ENCODE measurements at regions not wholly inside any gene's neighbourhood (a gene's known extent, or its start where the extent isn't known, plus 50 kb on each side); places are given as distances from the start of the nearest gene placed in this dataset.
"Not testable (repeated sequence)": the region's sequence is repeated elsewhere in the genome, so short reads cannot be mapped to it uniquely, and the experiment has no call there.

DNA sequence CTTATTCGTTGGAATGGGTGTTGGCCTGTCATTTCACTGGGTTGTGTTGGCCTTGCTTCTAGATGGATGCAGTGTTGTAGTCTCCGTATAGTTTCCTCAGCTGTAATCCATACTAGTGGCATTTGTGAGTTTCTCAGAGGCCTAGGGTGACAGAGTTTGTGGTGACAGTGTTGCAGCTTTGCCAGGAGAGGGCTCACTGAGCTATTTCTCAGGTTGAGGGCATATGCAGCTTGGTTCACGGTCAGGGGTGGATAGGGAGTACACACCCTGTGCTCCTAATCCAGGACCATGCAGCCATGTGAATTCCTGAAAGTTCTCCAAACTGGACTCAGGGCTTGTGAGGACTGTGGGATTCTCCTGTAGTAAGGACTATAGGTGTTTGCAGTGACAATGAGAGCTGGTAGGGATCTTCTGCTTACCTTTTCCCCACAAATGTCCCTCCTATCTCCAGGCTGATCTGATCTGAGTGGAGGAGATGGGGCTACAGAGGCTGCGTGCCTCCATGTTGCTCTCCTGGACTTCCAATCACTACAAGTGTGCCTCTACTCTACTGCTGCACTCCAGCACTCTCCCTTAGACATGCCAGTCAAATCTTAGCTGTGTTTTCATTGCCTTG lies 229.0 kb downstream of the STK31 start:
- peak; percentile 44 for DNase-seq

DNA sequence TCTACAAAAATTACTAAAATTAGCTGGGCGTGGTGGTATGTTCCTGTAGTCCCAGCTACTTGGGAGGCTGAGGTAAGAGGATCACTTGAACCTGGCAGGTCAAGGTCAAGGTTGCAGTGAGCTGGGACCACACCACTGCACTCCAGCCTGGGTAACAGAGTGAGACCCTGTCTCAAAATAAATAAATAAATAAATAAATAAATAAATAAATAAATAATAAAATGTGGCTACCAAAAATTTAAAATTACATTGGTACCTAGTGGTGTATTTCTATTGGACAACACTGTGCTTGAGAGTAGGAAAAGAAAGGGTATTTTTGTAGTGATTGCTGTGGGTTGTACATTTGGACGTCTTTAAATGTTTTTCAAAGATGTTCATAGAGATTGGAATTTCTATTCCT lies 229.7 kb downstream of the STK31 start:
- not testable (repeated sequence) for DNase-seq

DNA sequence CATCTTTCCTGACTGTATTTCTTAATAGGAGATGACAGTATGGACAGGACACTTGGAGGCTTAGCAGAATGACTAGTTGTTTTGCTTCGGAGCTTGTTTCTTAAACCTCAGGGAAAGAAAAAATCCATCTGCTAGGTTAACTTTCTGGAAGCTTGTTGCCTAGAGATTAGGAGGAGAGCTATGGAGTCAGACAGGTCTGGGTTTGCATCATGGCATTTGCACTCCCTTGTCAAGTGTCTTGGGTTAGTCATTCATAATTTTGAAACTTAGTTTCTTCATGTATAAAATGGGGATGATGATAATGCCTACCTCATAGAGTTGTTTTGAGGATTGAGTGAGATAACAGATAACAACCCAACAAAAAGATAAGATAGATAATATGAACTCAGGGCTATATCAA lies 231.5 kb downstream of the STK31 start:
- no peak for DNase-seq

DNA sequence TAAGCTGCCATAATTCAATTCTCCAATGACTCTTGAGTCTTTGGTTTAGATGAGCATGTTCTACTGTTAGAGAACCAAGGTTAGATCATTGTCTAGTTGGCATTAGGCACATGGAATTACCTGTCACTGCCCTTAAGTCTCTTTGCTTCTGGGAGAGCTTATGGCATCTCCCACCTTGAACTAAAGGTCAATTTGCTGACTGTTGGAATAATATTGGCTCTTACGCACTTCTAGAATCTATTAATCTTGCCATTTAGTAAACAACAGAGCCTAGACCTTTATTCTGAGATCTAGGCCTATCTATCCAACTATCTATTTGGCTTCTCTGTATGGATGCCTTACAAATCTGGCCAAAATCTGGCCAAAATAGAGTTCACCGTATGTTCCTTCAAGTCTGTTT lies 232.0 kb downstream of the STK31 start:
- DNase-seq: no peak

DNA sequence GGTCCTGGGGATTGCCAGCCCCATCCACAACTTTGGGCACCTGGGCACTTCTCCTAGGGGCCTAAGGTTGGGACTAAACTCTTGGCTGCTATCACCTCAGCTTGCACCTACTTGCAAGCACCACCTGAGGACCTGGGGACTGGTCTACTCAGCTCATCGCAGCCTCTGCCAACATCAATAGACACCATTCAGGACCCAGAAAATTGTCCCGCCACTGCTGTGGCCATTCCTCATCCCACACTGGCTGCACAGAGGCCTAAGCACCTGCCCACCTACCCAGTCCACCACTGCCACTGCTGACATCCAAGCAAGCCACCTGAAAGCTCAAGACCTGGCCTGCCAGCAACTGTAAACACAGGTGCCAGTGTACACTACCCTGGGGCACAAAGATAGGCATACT lies 234.1 kb downstream of the STK31 start:
- no peak for DNase-seq

DNA sequence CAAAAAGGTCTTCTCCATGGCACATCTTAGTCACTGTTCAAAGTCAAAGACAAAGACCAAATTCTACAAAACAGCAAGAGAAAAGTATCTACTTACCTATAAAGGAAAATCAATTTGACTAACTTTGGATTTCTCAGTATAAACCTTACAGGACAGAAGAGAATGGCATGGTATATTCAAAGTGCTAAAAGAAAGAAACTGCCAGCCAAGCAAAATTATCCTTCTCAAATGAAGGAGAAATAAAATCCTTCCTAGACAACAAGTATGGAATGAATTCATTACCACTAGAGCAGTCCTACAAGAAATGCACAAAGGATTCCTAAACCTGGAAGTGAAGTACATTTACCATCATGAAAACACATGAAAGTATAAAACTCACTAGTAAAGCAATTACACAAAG lies 235.5 kb downstream of the STK31 start:
- DNase-seq: no peak

DNA sequence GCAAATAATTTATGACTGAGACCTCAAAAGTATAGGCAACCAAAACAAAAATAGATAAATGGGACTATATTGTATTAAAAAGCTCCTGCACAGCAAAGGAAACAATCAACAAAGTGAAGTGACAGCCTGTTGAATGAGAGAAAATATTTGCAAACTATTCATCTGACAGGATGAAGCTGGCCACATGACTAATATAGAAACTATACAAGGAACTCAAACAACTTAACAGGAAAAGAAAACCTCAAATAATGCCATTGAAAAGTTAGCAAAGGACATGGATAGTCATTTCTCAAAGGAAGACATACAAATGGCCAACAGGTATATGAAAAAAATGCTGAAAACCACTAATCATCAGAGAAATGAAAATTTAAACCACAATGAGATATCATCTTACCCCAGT lies 245.1 kb downstream of the STK31 start:
- DNase-seq: no peak

DNA sequence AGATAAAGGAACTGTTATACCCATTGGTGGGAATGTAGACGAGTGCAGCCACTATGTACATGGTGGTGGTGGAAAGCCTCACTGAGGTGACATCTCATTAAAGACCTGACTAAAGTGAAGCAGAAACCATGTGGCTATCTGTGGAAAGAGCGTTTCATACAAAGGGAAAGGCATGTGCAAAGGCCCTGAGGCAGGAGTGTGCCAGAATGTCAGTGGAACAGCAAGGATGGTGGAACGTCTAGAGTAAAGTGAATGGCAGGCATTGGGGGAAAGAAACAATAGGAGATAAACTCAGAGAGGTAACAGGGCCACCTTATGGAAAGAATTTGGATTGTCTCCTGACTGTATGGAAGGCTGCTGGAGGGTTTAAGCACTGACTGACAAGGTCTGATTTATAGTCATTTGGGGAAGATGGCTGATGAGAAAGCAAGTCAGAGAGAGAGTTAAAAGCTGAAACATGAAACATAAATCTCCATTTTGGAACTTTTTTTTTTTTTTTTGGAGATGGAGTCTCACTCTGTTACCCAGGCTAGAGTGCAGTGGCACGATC lies 245.7 kb downstream of the STK31 start:
- no peak for DNase-seq

DNA sequence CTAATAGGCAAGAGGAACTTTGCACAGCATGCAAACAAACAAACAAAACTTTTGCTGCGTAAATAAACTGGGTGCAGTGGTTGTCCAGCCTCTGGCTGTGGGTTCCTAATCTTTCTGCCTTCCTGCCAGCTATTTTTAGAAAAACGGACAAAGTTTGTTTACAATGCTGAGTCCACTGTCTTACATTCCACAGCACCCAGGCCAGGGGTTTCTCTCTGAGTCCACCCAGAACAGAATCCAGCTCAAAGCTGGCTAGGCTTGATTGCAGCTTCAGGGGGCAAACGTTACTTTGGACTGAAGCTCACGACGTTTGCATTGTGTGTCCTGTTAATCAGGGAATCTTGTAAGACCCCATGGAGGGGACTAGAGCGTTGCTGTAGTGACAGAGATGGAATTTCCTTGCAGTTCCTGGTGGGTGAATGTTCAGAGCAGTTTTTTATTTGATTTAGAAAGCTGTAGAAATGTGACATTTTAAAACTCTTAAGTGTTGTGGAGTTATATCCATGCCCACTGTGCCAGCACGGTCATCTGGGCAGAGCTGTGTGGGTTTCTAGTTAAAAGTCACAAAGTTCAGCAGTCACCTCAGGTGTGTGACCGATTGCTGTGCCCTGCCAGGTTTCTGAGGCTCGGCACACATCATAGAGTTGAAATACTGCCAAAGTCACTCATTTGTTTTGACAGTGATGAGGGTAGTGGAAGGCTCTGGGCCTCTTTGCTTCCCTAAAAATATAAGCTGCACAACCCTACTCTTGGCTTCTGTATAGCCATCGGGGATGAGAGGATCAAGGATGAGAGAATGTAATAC lies 247.0 kb downstream of the STK31 start:
- DNase-seq: no peak

DNA sequence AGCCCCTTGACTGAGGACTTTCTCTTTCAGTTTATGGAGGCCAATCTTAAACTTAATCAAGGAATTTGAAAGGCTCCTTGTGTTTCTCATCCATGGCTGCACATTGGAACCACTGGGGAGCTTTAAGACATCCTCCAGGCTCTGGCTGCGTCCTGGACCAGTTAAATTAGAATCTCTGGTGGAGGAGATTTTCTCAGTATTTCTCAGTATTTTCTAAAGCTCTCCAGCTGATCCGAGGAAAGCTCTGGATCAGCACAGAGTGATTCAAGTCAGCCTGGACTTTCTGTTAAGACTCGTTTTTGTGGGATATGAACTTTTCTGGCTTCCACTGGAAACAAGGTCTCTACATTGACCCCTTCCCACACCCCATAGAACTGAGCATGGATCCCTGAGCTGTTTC lies 249.8 kb downstream of the STK31 start:
- DNase-seq: no peak

DNA sequence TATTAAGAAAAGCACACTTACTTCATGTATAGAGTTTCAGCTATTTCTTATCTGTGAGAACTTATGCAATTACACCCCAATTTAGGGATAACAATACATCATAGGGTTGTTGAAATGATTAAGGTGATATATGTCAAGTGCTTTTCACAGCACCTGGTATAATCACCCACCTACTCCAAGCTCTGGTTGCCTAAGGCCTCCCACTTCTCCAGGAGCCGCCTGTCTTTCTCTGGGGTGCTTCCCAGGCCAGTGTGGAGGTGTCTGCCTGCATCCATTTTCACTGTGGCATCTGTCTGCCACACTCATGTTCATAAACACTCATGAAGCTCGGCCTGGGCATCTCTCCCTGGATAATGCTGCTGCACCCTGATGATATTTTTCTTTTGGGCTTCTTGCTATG lies 250.3 kb downstream of the STK31 start:
- DNase-seq: no peak

DNA sequence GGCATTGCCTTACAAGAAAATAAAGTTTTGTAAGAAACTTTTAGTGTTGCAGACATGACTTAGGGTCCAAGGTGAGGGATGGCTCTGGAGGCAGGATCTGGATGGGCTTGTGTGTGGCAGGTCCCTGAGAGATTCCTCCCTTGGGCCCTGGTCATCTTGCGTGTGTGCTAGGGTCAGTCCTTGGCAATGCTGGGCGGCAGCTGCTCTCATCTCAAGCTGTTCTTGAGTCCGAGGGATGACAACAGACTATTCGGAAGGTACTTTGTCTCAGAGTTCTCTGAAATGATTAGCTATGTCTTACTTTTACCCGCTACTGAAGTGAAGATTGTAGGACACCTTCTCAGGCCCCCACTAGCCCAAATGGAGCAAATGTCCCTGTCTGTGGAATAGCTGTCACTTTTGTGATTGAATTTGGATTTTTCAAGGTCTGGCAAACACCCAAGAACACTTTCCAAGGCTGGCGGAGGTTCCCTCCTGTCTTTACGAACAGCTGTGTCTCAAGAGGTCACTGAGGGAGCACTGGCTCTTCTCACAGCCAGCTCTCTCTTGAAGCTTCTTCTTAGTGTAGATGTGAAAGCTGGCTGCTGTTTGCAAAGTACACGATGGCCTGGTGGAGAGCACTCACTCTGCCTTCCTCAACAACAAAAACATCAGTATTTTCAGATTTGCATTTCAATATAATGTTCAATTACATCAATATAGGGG lies 253.6 kb downstream of the STK31 start:
- DNase-seq: no peak

DNA sequence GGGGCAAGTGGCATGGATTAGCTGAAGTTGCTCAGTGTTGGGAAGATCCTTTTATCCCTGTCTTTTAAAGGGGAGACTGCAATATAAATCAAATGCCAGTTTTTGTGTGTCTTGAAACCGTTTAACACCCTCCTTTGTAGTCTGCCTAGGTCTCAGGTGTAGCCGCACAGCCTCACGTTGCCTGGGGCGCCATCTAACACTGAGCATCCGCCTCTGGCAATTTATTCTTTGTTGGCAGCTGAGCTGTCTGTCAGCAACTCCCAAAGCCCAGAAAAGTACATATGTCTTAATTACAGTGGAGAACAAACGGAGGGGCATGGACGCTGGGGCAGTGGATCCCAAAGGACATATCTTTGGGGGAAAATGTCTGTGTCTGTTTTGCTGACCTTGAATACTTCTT lies 254.7 kb downstream of the STK31 start:
- no peak for DNase-seq

DNA sequence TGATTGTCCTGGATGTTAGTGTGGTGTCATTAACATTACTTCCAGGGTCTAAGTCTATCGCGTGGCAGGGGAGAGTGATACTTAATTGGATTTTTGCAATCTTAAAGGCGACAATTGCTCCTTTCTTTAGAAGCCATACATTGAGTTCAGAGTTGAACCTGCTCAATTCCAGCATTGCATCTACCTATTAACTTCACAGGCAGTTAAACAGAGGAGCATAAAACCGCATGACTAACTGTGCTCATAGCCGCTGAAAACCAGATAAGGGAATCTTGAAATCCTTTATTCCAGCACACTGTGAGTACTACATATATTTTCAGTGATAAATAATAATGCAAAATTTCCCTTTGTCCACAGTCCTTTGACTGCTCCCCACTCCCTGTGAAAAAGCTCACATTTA lies 255.3 kb downstream of the STK31 start:
- no peak for DNase-seq

DNA sequence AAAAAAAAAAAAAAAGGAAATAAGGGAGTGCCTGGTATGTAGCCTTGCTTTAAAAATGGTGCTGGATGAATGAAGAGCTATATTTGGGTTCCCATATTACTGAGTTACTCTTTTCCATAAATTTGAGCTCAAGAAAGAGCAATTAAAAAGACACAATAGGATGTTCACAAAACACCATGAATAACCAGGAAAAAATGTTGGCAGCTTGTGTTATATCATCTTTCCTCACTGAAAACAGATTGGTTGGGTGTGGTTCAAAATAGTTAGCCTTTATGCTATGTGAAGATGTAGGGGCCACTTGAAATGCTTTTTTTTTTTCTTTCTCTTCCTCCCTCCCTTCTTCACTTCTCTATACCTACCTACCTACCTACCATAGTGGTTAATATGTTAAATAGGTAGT lies 256.9 kb downstream of the STK31 start:
- no peak for DNase-seq

DNA sequence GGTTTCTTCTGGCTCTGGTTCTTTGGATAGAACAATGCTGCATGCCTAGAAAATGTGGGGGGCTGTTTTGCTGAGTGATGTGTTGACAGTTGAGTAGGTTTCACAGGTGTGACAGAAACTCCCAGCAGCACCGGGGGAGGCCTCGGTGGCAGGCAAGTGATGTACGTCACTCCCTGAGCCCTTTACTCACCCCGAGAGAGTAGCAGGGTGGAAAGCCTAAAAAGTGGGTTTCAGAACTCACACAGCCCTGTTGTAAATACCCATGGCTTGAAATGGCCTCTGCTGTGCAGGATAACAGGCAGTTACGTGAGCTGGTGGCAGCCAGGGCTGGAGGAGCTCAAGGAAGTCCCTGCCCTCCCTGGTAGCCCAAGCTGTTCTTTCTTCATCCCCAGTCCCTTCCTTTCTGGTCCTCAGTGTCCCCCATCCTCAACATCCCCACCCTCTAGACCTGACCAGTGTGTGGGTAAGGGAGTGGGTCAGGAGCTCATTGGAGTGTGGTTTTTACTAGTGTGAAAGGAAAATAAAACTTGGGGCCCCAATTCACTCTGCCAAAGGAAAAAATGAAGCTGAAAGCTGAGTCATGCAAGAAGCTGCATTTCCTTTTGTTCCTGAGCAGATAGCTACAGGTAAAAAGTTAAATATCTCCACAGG lies 258.1 kb downstream of the STK31 start:
- no peak for DNase-seq

DNA sequence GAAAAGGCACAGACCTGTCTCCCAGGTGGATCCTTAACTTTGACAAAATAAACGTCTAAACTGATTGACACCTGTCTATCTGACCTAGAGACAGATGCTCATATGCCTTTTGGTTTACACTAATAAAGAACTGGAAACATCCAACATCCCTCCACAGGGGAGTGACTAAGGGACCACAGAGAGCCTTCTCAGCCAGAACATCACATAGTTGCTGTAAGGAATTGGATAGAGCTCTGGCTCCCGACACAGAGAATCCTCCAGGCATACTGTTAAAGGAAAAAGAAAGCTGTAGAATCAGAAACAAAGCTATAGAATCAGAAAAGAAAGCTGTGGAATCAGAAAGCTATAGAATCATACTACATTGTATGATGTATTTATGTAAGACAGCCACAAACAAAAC lies 258.8 kb downstream of the STK31 start:
- DNase-seq: no peak

DNA sequence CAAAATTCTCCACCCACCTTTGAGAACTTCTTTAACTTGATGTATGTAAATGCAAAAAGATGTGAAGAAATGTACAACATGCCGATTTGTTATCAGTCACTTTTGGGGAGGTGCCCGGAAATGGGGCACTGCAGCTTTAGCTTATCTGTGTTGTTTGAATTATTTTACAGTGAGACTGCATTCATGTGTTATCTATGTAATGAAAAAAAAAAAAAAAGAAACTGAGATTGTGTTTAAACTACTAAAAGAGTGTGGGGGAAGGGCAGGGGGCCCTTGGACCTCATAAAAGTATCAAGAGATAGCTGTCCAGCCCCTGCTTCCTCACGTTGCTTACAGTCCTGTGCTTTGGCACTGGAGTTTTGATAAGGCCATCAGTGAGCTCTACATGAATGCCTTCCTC lies 259.4 kb downstream of the STK31 start:
- no peak for DNase-seq

DNA sequence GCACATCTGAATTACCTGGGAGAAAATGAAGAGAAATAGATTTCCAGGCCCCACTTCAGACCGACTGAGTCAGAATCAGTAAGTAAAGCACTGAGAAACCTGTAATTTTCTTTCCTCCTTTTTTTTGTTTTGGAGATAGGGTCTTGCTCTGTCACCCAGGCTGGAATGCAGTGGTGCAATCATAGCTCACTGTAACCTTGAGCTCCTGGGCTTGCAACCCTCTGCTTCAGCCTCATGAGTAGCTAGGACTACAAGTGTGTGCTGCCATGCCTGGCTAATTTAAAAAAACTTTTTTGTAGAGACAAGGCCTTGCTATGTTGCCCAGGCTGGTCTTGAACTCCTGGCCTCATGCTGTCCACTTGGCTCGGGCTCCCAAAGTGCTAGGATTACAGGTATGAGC lies 260.2 kb downstream of the STK31 start:
- no peak for DNase-seq

DNA sequence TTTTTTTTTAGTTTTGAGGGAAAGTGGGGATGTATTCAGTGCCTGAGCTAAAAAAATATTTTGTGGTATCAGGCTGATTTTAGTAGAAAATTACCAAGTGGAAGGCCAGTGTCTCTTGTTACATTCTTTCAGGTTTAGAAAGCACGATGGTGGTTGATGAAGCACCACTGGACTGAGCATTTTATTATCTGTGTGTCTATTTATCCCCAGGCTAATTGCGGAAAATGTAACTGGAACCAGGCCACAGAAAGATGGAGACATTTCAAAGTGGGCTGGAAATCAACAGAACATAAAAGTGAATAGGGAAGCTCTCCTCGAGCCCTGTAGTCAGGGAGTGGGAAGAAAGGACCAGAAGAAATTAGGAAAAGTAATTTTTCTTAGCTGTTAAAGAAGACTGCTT lies 261.0 kb downstream of the STK31 start:
- DNase-seq: no peak

DNA sequence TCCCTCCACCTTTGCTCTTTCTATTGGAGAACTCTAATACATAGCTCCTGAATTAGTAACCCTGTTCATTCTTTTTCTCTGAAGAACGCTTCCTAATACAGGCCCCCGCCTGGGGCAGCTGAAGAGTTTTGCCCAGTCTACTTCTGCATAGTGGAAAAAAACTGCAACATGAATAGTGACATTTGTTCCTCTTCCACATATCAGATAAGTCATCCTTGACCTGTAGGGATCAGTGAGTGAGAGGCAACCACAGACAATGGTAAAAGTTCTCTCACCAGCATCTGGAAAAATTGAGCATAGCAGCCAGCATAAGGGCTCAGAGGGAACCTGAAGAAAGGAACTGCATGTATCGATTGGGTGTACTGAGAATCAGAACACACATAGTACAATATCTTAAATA lies 262.0 kb downstream of the STK31 start:
- DNase-seq: no peak

DNA sequence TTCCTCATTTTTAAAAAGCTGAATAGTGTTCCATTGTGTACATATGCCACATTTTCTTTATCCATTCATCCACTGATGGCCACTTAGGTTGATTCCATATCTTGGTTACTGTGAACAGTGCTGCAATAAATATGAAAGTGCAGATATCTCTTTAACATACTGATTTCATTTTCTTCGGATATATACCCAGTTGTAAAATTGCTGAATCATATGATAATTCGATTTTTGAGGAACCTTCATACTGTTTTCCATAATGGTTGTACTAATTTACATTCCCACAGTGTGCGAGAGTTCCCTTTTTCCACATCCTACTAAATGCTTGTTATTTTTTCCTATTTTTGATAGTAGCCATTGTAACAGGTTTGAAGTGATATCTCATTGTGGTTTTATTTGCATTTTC lies 263.2 kb downstream of the STK31 start:
- no peak for DNase-seq

DNA sequence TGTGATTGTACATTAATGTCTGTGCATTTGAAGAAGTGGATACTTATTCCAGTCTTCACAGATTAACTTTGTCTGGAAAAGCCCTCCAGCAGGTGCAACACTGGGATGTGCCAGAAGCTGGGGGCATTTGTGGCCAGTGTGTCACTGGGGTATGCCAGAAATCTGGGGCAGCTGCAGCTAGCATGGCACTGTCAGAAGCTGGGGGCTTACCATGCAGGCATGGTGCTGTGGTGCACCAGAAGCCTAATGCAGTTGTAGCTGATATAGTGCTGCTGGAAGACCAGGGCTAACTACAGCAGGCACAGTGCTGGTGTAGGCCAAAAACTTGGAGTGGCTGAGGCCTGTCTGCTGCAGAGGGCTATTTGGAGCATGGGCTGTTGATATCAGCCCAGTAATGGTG lies 270.1 kb downstream of the STK31 start:
- no peak for DNase-seq

DNA sequence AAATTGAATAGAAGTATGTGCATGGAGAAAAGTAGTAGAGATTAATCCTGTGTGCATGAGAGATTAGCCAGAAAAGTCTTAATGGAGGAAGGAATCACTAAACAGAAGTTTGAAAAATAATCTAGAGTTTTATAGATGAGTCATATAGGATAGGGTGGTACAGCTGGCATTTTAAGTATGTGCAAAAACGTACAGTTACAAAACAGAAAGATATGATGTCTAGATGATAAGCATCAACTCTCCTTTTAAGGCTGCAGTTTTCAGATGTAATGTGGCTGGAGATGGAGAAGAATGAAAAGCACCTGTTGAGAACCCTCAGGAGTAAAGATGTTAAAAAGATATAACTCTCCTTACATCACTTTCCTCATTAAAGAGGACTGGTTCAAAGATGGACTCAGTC lies 271.3 kb downstream of the STK31 start:
- no peak for DNase-seq

Data from NCI-H526 treated with DMSO at 0.1 percent for 48 hours (cell line).